ENCODE measurements at regions not wholly inside any gene's neighbourhood (a gene's known extent, or its start where the extent isn't known, plus 50 kb on each side); places are given as distances from the start of the nearest gene placed in this dataset.

- intact Hi-C loops (cut with DNase I), result no loop called here
- no peak for TF ChIP-seq CTCF (IDR thresholded peaks at IDR 0.05)
- H3K27me3 ChIP-seq, result no peaks in the 10 kb centered on the region
- H3K4me1 ChIP-seq, result no peaks in the 10 kb centered on the region
- no peak for DNase-seq (ENCODE audit: low spot score in 2 of 2)
- no peaks in the 10 kb centered on the region for H3K36me3 ChIP-seq
- H3K9me3 ChIP-seq, result no peaks in the 10 kb centered on the region
- no peak overlapping the region for H3K4me3 ChIP-seq
- no peak overlapping the region for H3K27ac ChIP-seq
Observed at GRCh38 chr4:18480342-18480741, 458.8 kb upstream of the LCORL start.

- intact Hi-C loops (cut with DNase I), result no loop called here
- Histone ChIP-seq H3K4me3 (no peak overlapping the region), H3K36me3 (no peaks in the 10 kb centered on the region), H3K27ac (no peak overlapping the region), H3K4me1 (no peaks in the 10 kb centered on the region), H3K9me3 (no peaks in the 10 kb centered on the region), H3K27me3 (no peaks in the 10 kb centered on the region)
- DNase-seq (ENCODE audit: low spot score in 2 of 2), result no peak
- no peak for TF ChIP-seq CTCF (IDR thresholded peaks at IDR 0.05)
Observed at GRCh38 chr4:18479825-18480224, 458.3 kb upstream of the LCORL start.

DNA sequence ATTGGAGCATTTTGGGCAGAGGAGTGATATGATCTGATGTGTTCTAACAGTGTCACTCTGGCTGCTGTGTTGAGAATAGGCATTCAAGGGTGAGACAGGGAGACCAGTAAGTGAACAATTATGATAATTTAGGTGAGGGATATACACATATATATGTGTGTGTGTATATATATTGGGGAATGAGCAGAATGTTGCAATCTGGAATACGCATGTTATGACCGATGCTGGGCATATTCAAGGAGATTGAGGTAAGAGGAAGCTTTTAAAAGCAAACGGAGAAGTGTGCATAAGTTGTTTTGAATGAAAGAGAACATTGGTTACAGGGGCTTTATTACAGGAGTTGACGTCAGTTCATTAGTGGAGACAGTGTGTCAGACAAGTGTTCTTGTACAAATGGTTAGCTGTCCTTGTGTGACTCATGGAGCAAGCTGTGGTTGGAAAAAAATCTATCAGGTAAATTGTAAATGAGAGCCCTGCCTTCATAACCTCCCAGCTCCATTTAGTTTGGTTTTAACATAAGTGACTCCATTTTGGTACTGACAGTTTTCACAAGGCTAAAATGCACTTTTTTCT lies 442.5 kb upstream of the LCORL start:
- Histone ChIP-seq H3K27me3 (no peaks in the 10 kb centered on the region), H3K9me3 (no peaks in the 10 kb centered on the region), H3K4me3 (no peak overlapping the region), H3K27ac (no peak overlapping the region), H3K4me1 (no peaks in the 10 kb centered on the region), H3K36me3 (no peaks in the 10 kb centered on the region)
- no peak for DNase-seq (ENCODE audit: low spot score in 2 of 2)
- no peak for TF ChIP-seq CTCF (IDR thresholded peaks at IDR 0.05)
- intact Hi-C loops (cut with DNase I), result no loop called here

DNA sequence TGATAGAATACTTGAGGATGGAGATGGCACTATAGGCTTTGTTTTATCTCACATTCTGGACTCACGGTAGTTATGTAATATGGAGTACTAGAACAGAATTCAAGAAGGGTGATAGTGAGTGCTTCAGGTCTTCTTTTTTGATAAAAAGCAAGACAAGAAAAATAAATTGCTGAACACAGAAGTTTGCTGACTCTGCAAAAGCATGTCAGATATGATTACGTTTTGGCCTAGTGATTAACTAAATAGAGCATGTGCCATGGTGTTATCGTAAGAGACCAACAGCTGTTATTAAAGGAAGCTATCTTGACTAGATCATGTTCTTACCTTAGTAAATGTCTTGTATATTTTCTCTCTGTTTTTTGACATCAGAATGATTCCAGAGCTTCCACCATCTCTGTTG lies 436.9 kb upstream of the LCORL start:
- Histone ChIP-seq H3K4me1 (no peaks in the 10 kb centered on the region), H3K27me3 (no peaks in the 10 kb centered on the region), H3K4me3 (no peak overlapping the region), H3K27ac (no peak overlapping the region), H3K36me3 (no peaks in the 10 kb centered on the region), H3K9me3 (no peaks in the 10 kb centered on the region)
- intact Hi-C loops (cut with DNase I), result no loop called here
- no peak for TF ChIP-seq CTCF (IDR thresholded peaks at IDR 0.05)
- DNase-seq (ENCODE audit: low spot score in 2 of 2), result no peak

DNA sequence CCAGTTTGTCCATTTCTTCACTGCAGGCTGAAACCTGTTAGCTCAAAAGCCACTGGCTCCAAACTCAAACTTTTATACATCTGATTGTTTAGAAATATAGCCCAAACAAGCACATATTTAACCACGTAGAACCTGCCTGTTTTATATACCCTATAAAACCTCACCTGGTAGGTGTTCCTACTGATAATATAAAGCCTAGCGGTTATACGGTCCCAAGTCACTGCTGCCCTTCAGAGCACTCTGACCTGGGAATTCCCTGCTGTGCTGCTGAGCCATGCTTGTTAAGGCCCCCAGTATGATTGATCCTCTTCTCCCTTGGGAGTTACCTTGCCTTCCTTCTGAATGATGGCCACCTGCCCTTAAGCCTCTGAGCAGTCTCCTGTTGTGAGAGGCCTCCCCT lies 432.8 kb upstream of the LCORL start:
- Histone ChIP-seq H3K27ac (no peak overlapping the region), H3K4me3 (no peak overlapping the region), H3K9me3 (no peaks in the 10 kb centered on the region), H3K36me3 (no peaks in the 10 kb centered on the region), H3K27me3 (no peaks in the 10 kb centered on the region), H3K4me1 (no peaks in the 10 kb centered on the region)
- no peak for TF ChIP-seq CTCF (IDR thresholded peaks at IDR 0.05)
- intact Hi-C loops (cut with DNase I), result no loop called here
- no peak for DNase-seq (ENCODE audit: low spot score in 2 of 2)

DNA sequence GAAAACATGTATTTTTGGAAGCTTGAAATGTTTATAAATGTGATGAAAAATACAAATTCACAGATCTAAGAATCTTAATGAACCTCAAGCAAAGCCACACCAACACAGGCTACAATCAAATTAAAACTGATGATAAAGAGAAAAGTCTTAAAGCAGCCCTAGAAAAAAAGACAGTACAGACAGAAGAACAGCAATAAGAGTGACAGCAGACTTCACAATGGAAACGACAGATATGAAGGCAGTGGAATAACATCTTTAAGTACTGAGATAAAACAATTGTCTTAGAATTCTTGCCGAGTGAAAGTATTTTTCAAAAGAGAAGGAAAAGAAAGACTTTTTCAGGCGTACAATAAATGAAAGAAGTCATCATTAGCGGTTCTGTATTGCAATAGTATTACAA lies 423.6 kb upstream of the LCORL start:
- DNase-seq (ENCODE audit: low spot score in 2 of 2), result no peak
- Histone ChIP-seq H3K4me1 (no peaks in the 10 kb centered on the region), H3K36me3 (no peaks in the 10 kb centered on the region), H3K27ac (no peak overlapping the region), H3K9me3 (no peaks in the 10 kb centered on the region), H3K27me3 (no peaks in the 10 kb centered on the region), H3K4me3 (no peak overlapping the region)
- intact Hi-C loops (cut with DNase I), result no loop called here
- TF ChIP-seq CTCF (IDR thresholded peaks at IDR 0.05), result no peak

Measured in ascending aorta (tissue), 2 donors.